ENCODE measurements at regions not wholly inside any gene's neighbourhood (a gene's known extent, or its start where the extent isn't known, plus 50 kb on each side); places are given as distances from the start of the nearest gene placed in this dataset.
A peak's percentile ranks its signal among the peaks of the same experiment; 100 is the strongest.
"Not testable (repeated sequence)": the region's sequence is repeated elsewhere in the genome, so short reads cannot be mapped to it uniquely, and the experiment has no call there.

GRCh38 chr6:156584121-156584520 is 193.1 kb upstream of the ARID1B start:
- H3K4me1 Mint-ChIP-seq; CTCF ChIA-PET; H3K36me3 Mint-ChIP-seq (ENCODE audit: low read depth); H3K9me3 Mint-ChIP-seq; H3K27ac Mint-ChIP-seq; DNase-seq; H3K4me3 Mint-ChIP-seq; POLR2A ChIA-PET: not testable (repeated sequence)
- H3K27me3 Mint-ChIP-seq: peaks cover 17% of the 10 kb centered on the region

GRCh38 chr6:156583083-156583482 is 194.1 kb upstream of the ARID1B start:
- Mint-ChIP-seq H3K4me1 (no peaks in the 10 kb centered on the region), H3K27ac (no peak overlapping the region), H3K36me3 (ENCODE audit: low read depth) (no peaks in the 10 kb centered on the region), H3K9me3 (peaks cover 8% of the 10 kb centered on the region), H3K27me3 (peaks cover 21% of the 10 kb centered on the region), H3K4me3 (no peak overlapping the region)
- ChIA-PET POLR2A (no interaction called here), CTCF (interaction anchor here (1.0 kb wide), 1 partner anchor 80 kb away, joined by 3 read pairs; no protein-coding TSS in a partner anchor)
- DNase-seq: no peak

- H3K4me1 Mint-ChIP-seq: no peaks in the 10 kb centered on the region
- H3K36me3 Mint-ChIP-seq (ENCODE audit: low read depth): no peaks in the 10 kb centered on the region
- H3K4me3 Mint-ChIP-seq: no peak overlapping the region
- H3K27me3 Mint-ChIP-seq: peaks cover 19% of the 10 kb centered on the region
- no peak for DNase-seq
- H3K9me3 Mint-ChIP-seq: peaks cover 8% of the 10 kb centered on the region
- H3K27ac Mint-ChIP-seq: no peak overlapping the region
- ChIA-PET POLR2A (no interaction called here), CTCF (interaction anchor here (1.0 kb wide), 1 partner anchor 80 kb away, joined by 3 read pairs; no protein-coding TSS in a partner anchor)
Observed at GRCh38 chr6:156582509-156582992, 194.6 kb upstream of the ARID1B start.

- H3K4me3 Mint-ChIP-seq: no peak overlapping the region
- DNase-seq: no peak
- H3K27ac Mint-ChIP-seq: no peak overlapping the region
- CTCF ChIA-PET: interaction anchor here (1.0 kb wide), 1 partner anchor 16 kb away, joined by 4 read pairs; no protein-coding TSS in a partner anchor
- POLR2A ChIA-PET: no interaction called here
- H3K36me3 Mint-ChIP-seq (ENCODE audit: low read depth): no peaks in the 10 kb centered on the region
- no peaks in the 10 kb centered on the region for H3K4me1 Mint-ChIP-seq
- peaks cover 15% of the 10 kb centered on the region for H3K27me3 Mint-ChIP-seq
- peaks cover 16% of the 10 kb centered on the region for H3K9me3 Mint-ChIP-seq
Observed at GRCh38 chr6:156579564-156579963, 197.6 kb upstream of the ARID1B start.

- Mint-ChIP-seq H3K36me3 (ENCODE audit: low read depth) (no peaks in the 10 kb centered on the region), H3K27me3 (peaks cover 12% of the 10 kb centered on the region), H3K9me3 (peaks cover 16% of the 10 kb centered on the region), H3K4me3 (no peak overlapping the region), H3K27ac (no peak overlapping the region), H3K4me1 (no peaks in the 10 kb centered on the region)
- ChIA-PET POLR2A (no interaction called here), CTCF (no interaction called here)
- DNase-seq: no peak
Observed at GRCh38 chr6:156577749-156578148, 199.4 kb upstream of the ARID1B start.

- ChIA-PET POLR2A (no interaction called here), CTCF (no interaction called here)
- H3K4me1 Mint-ChIP-seq: no peaks in the 10 kb centered on the region
- no peak overlapping the region for H3K4me3 Mint-ChIP-seq
- H3K27ac Mint-ChIP-seq: no peak overlapping the region
- no peaks in the 10 kb centered on the region for H3K36me3 Mint-ChIP-seq (ENCODE audit: low read depth)
- H3K27me3 Mint-ChIP-seq: peaks cover 10% of the 10 kb centered on the region
- DNase-seq: no peak
- peaks cover 16% of the 10 kb centered on the region for H3K9me3 Mint-ChIP-seq
Observed at GRCh38 chr6:156575361-156575760, 201.8 kb upstream of the ARID1B start.

- POLR2A ChIA-PET: no interaction called here
- peaks cover 4% of the 10 kb centered on the region for H3K9me3 Mint-ChIP-seq
- CTCF ChIA-PET: interaction anchor here (0.8 to 1.4 kb wide), 4 partner anchors 92 to 99 kb away, joined by 3 to 8 read pairs (median 4); no protein-coding TSS in a partner anchor
- DNase-seq: no peak
- no peaks in the 10 kb centered on the region for H3K36me3 Mint-ChIP-seq (ENCODE audit: low read depth)
- H3K27me3 Mint-ChIP-seq: peaks cover 8% of the 10 kb centered on the region
- no peak overlapping the region for H3K27ac Mint-ChIP-seq
- H3K4me3 Mint-ChIP-seq: no peak overlapping the region
- H3K4me1 Mint-ChIP-seq: peaks cover 3% of the 10 kb centered on the region
Observed at GRCh38 chr6:156564807-156565149, 212.4 kb upstream of the ARID1B start.

- Mint-ChIP-seq H3K9me3 (peaks cover 6% of the 10 kb centered on the region), H3K27ac (no peak overlapping the region), H3K4me3 (no peak overlapping the region), H3K4me1 (peaks cover 3% of the 10 kb centered on the region), H3K27me3 (peaks cover 8% of the 10 kb centered on the region), H3K36me3 (ENCODE audit: low read depth) (no peaks in the 10 kb centered on the region)
- ChIA-PET CTCF (interaction anchor here (0.7 to 1.4 kb wide), 6 partner anchors 56 to 149 kb away, joined by 3 to 8 read pairs (median 4); no protein-coding TSS in a partner anchor), POLR2A (no interaction called here)
- peak; percentile 78 for DNase-seq
Observed at GRCh38 chr6:156564127-156564806, 212.9 kb upstream of the ARID1B start.

GRCh38 chr6:156563714-156564113 is 213.5 kb upstream of the ARID1B start:
- DNase-seq: no peak
- Mint-ChIP-seq H3K9me3 (peaks cover 7% of the 10 kb centered on the region), H3K4me1 (peaks cover 3% of the 10 kb centered on the region), H3K27me3 (peaks cover 5% of the 10 kb centered on the region), H3K27ac (no peak overlapping the region), H3K4me3 (no peak overlapping the region), H3K36me3 (ENCODE audit: low read depth) (no peaks in the 10 kb centered on the region)
- CTCF ChIA-PET: interaction anchor here (0.7 to 0.9 kb wide), 3 partner anchors 16 to 150 kb away, joined by 3 to 4 read pairs (median 3); no protein-coding TSS in a partner anchor
- POLR2A ChIA-PET: no interaction called here

- no peak for DNase-seq
- H3K27ac Mint-ChIP-seq: no peak overlapping the region
- H3K9me3 Mint-ChIP-seq: peaks cover 10% of the 10 kb centered on the region
- no peak overlapping the region for H3K4me3 Mint-ChIP-seq
- H3K27me3 Mint-ChIP-seq: peaks cover 4% of the 10 kb centered on the region
- H3K4me1 Mint-ChIP-seq: peaks cover 3% of the 10 kb centered on the region
- POLR2A ChIA-PET: no interaction called here
- H3K36me3 Mint-ChIP-seq (ENCODE audit: low read depth): no peaks in the 10 kb centered on the region
- CTCF ChIA-PET: interaction anchor here (0.5 kb wide), 1 partner anchor 469 kb away, joined by 4 read pairs; no protein-coding TSS in a partner anchor
Observed at GRCh38 chr6:156562636-156563035, 214.5 kb upstream of the ARID1B start.

GRCh38 chr6:156562019-156562418 is 215.2 kb upstream of the ARID1B start:
- Mint-ChIP-seq H3K9me3 (peaks cover 10% of the 10 kb centered on the region), H3K27me3 (peaks cover 4% of the 10 kb centered on the region), H3K4me3 (no peak overlapping the region), H3K4me1 (peaks cover 3% of the 10 kb centered on the region), H3K36me3 (ENCODE audit: low read depth) (no peaks in the 10 kb centered on the region), H3K27ac (no peak overlapping the region)
- CTCF ChIA-PET: interaction anchor here (0.5 kb wide), 1 partner anchor 469 kb away, joined by 4 read pairs; no protein-coding TSS in a partner anchor
- no peak for DNase-seq
- POLR2A ChIA-PET: no interaction called here

GRCh38 chr6:156560476-156560875 is 216.7 kb upstream of the ARID1B start:
- Mint-ChIP-seq H3K27ac (no peak overlapping the region), H3K4me1 (peaks cover 3% of the 10 kb centered on the region), H3K36me3 (ENCODE audit: low read depth) (no peaks in the 10 kb centered on the region), H3K9me3 (peaks cover 10% of the 10 kb centered on the region), H3K4me3 (no peak overlapping the region), H3K27me3 (peaks cover 4% of the 10 kb centered on the region)
- CTCF ChIA-PET: no interaction called here
- DNase-seq: no peak
- POLR2A ChIA-PET: no interaction called here

GRCh38 chr6:156559162-156559690 is 218.0 kb upstream of the ARID1B start:
- H3K36me3 Mint-ChIP-seq (ENCODE audit: low read depth): no peaks in the 10 kb centered on the region
- CTCF ChIA-PET: interaction anchor here (0.6 kb wide), 1 partner anchor 383 kb away, joined by 3 read pairs; no protein-coding TSS in a partner anchor
- no peak overlapping the region for H3K4me3 Mint-ChIP-seq
- peaks cover 4% of the 10 kb centered on the region for H3K27me3 Mint-ChIP-seq
- no peak overlapping the region for H3K27ac Mint-ChIP-seq
- DNase-seq: no peak
- POLR2A ChIA-PET: no interaction called here
- H3K4me1 Mint-ChIP-seq: peaks cover 1% of the 10 kb centered on the region
- peaks cover 10% of the 10 kb centered on the region for H3K9me3 Mint-ChIP-seq

GRCh38 chr6:156557911-156558259 is 219.3 kb upstream of the ARID1B start:
- ChIA-PET POLR2A (no interaction called here), CTCF (no interaction called here)
- H3K4me1 Mint-ChIP-seq: no peaks in the 10 kb centered on the region
- peaks cover 2% of the 10 kb centered on the region for H3K27me3 Mint-ChIP-seq
- H3K36me3 Mint-ChIP-seq (ENCODE audit: low read depth): no peaks in the 10 kb centered on the region
- DNase-seq: no peak
- peaks cover 10% of the 10 kb centered on the region for H3K9me3 Mint-ChIP-seq
- H3K4me3 Mint-ChIP-seq: no peak overlapping the region
- no peak overlapping the region for H3K27ac Mint-ChIP-seq

Measured in activated CD4-positive, alpha-beta memory T cell treated with anti-CD3 and anti-CD28 coated beads, Interleukin-2, amount 10 ng/mL, durations not matched to agents 7 days and 5 days (primary cell).